Chondrocyte (in vitro differentiated cells): ENCODE measurements at regions not wholly inside any gene's neighbourhood (a gene's known extent, or its start where the extent isn't known, plus 50 kb on each side); places are given as distances from the start of the nearest gene placed in this dataset.

ENCODE experiments used
- DNase-seq: peaks from one replicate; pipeline ENCODE4 v3.0.0; 2021; ENCODE audit warnings: mixed read lengths, low spot score
- H3K27ac Mint-ChIP-seq: one replicate; pipeline ENCODE4 v1.8.0; 2021; ENCODE audit warnings: mild to moderate bottlenecking, moderate library complexity, mixed read lengths; ENCODE audit not compliant: unreplicated experiment
- H3K27me3 Mint-ChIP-seq: 2 replicates; pipeline ENCODE4 v1.8.0; 2021; ENCODE audit warnings: low read depth, mixed read lengths
- H3K36me3 Mint-ChIP-seq: 2 replicates; pipeline ENCODE4 v1.8.0; 2021; ENCODE audit warnings: low read depth, mixed read lengths
- H3K4me1 Mint-ChIP-seq: 2 replicates; pipeline ENCODE4 v1.8.0; 2021; ENCODE audit warnings: low read depth, mild to moderate bottlenecking, mixed read lengths
- H3K4me3 Mint-ChIP-seq: one replicate; pipeline ENCODE4 v1.8.0; 2021; ENCODE audit warnings: mild to moderate bottlenecking, moderate library complexity, mixed read lengths; ENCODE audit not compliant: unreplicated experiment
- H3K9me3 Mint-ChIP-seq: 2 replicates; pipeline ENCODE4 v1.8.0; 2021; ENCODE audit warnings: low read depth, mixed read lengths
- TF ChIP-seq, protein P1 (sequence below): fragments of 200-600 bp; sonication (generic); IDR thresholded peaks from 2 replicates; pipeline ENCODE4 v1.5.0; 2021; ENCODE audit warnings: antibody characterized with exemption, mild to moderate bottlenecking, moderate library complexity

DNA sequence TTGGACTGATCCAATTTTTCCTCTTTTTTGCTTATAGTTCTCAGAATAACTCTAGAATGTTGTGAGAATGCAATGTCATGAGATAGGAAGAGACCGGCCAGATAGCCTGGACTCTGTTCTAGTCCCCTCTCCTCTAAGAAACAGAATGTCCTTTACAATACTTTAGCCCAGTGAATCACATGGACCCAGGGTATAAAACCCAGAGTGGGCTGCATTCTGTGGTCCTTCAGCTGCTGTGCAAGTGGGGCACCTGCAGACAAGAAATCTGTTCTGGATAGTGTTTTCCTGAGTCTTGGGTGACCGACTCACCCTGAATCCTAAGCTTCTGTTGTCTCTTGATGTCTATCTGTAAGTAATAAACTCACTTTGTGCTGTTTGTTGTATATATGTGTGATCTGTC is 368.6 kb upstream of the DPH6 start:
- H3K9me3 Mint-ChIP-seq = peaks cover 16% of the 10 kb centered on the region
- H3K4me3 Mint-ChIP-seq = no peak overlapping the region
- H3K4me1 Mint-ChIP-seq = no peaks in the 10 kb centered on the region
- peaks cover 2% of the 10 kb centered on the region for H3K36me3 Mint-ChIP-seq
- no peak overlapping the region for H3K27ac Mint-ChIP-seq
- H3K27me3 Mint-ChIP-seq = no peaks in the 10 kb centered on the region
- TF ChIP-seq, protein P1, sequence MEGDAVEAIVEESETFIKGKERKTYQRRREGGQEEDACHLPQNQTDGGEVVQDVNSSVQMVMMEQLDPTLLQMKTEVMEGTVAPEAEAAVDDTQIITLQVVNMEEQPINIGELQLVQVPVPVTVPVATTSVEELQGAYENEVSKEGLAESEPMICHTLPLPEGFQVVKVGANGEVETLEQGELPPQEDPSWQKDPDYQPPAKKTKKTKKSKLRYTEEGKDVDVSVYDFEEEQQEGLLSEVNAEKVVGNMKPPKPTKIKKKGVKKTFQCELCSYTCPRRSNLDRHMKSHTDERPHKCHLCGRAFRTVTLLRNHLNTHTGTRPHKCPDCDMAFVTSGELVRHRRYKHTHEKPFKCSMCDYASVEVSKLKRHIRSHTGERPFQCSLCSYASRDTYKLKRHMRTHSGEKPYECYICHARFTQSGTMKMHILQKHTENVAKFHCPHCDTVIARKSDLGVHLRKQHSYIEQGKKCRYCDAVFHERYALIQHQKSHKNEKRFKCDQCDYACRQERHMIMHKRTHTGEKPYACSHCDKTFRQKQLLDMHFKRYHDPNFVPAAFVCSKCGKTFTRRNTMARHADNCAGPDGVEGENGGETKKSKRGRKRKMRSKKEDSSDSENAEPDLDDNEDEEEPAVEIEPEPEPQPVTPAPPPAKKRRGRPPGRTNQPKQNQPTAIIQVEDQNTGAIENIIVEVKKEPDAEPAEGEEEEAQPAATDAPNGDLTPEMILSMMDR = no peak
- DNase-seq = no peak

DNA sequence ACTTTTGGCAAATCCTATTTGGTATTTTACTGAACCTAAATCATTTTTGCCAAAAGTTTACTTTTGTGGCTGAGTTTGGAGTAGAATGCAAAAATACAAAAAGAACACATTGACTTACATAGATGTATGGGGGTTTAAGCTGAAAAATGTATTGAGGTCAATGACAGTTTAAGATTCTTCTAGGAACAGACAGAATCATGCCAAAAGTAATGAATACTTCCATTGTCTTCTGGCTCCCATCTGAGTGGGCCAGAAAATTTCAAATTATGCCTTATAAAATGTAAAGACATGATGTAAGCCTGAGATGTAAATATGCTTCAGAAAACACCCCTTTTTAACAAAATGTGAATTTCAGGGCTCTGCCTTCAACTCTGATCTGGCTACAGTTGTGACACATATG is 375.1 kb upstream of the DPH6 start:
- no peak overlapping the region for H3K27ac Mint-ChIP-seq
- no peak for DNase-seq
- H3K4me3 Mint-ChIP-seq = no peak overlapping the region
- H3K4me1 Mint-ChIP-seq = peaks cover 3% of the 10 kb centered on the region
- H3K27me3 Mint-ChIP-seq = no peaks in the 10 kb centered on the region
- H3K9me3 Mint-ChIP-seq = peaks cover 5% of the 10 kb centered on the region
- no peaks in the 10 kb centered on the region for H3K36me3 Mint-ChIP-seq
- TF ChIP-seq, protein P1 = no peak

DNA sequence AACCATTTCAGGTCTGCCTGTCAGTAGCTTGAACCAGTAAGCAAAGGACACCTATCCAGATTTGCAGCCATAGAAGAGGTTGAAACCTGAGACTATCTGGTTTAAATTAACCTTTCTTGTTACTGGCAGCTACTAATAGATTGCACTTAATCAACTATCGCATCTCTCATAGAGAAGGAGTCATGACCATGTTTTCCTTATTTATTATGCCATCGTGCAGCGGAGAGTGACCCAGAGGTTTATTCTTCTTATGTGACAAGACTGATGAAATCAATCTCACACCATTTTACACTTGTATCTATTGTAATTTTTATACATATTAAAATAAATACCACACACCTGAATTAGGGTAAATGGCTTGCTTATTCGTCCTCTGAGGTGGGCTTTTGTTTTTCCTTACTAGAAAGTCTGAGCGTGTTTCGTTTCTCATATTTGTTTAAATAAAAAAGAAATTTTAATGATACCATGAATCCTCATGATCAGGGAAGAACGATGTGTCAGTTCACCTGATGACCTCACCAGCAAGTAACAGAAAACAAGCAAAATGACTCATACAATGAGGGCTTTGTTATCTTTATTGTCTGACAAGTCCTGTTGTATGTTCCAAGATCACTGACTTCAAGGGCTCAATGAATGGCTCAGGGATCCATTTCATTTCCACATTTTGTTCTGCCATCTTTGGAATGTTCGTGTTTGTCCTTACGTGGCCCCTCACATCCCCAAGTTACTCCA is 379.5 kb upstream of the DPH6 start:
- Mint-ChIP-seq H3K4me3 (no peak overlapping the region), H3K27ac (no peak overlapping the region), H3K4me1 (peaks cover 4% of the 10 kb centered on the region), H3K36me3 (no peaks in the 10 kb centered on the region), H3K27me3 (no peaks in the 10 kb centered on the region), H3K9me3 (peaks cover 4% of the 10 kb centered on the region)
- TF ChIP-seq, protein P1 = no peak
- no peak for DNase-seq

DNA sequence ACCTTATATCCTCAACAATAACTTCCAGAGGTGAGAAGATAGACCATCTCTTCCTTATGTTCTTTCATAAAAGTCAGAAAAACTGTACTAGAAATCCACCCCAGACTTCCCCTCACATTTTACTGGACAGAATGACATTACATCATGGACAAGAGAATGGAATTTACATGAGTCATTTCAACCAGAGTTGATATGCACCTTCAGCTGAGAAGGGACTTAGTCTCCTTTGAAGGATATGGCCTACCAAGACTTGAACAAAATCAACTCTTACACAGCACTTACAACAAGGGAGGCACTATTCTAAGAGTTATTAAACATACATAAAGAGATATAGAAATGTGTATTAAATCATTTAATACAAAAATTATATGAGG is 380.0 kb upstream of the DPH6 start:
- H3K4me1 Mint-ChIP-seq = peaks cover 4% of the 10 kb centered on the region
- TF ChIP-seq, protein P1 = no peak
- DNase-seq = no peak
- no peak overlapping the region for H3K4me3 Mint-ChIP-seq
- H3K9me3 Mint-ChIP-seq = peaks cover 4% of the 10 kb centered on the region
- H3K27me3 Mint-ChIP-seq = no peaks in the 10 kb centered on the region
- H3K27ac Mint-ChIP-seq = no peak overlapping the region
- H3K36me3 Mint-ChIP-seq = no peaks in the 10 kb centered on the region

DNA sequence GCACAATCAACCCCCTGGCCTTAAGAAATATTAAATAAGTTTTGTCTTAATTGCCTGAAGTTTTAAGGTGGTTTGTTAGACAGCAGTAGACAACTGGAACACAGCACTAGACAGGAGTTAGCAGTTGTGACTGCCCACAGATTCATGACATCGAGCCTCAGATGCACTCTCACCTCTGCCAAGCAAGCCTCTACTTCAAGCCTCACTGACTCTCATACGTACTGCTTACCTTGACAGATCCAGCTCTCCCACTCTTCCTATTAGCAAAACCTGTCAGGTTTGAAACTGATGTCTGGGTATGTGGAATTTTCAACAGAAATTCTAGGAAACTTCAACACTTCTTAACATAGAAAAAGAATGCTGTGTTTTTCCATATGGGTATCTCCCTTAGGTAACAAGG is 382.9 kb upstream of the DPH6 start:
- Mint-ChIP-seq H3K9me3 (peaks cover 4% of the 10 kb centered on the region), H3K4me3 (no peak overlapping the region), H3K36me3 (no peaks in the 10 kb centered on the region), H3K27me3 (no peaks in the 10 kb centered on the region), H3K27ac (no peak overlapping the region), H3K4me1 (peaks cover 8% of the 10 kb centered on the region)
- DNase-seq = no peak
- TF ChIP-seq, protein P1 = no peak
